Neural progenitor cell (in vitro differentiated cells): ENCODE measurements at regions not wholly inside any gene's neighbourhood (a gene's known extent, or its start where the extent isn't known, plus 50 kb on each side); places are given as distances from the start of the nearest gene placed in this dataset.

ENCODE experiments used
- CTCF ChIP-seq: fragments of 200-600 bp; sonication (generic); IDR thresholded peaks from 2 replicates; pipeline ENCODE4 v1.5.1; 2017; ENCODE audit warnings: antibody characterized with exemption, mild to moderate bottlenecking
- EZH2 ChIP-seq: fragments of 200-600 bp; sonication (generic); IDR thresholded peaks from 2 replicates; pipeline ENCODE4 v1.6.1; 2017; ENCODE audit warnings: antibody characterized with exemption, mild to moderate bottlenecking, moderate library complexity

- TF ChIP-seq CTCF (no peak), EZH2 (no peak)
Observed at GRCh38 chr3:118618247-118619040, 416.2 kb downstream of the IGSF11 start.
